CD8-positive, alpha-beta memory T cell (primary cell): ENCODE measurements at regions not wholly inside any gene's neighbourhood (a gene's known extent, or its start where the extent isn't known, plus 50 kb on each side); places are given as distances from the start of the nearest gene placed in this dataset.
A peak's percentile ranks its signal among the peaks of the same experiment; 100 is the strongest.

ENCODE experiments used
- CTCF ChIA-PET: fragments of 350-600 bp; sonication (Branson Sonifier 250); formaldehyde crosslinking; loops from one replicate; lab custom pipeline; 2021; ENCODE audit warnings: antibody characterized with exemption; lab: Charles Lee
- POLR2A ChIA-PET: fragments of 350-600 bp; sonication (Branson Sonifier 250); formaldehyde crosslinking; loops from one replicate; lab custom pipeline; 2021; ENCODE audit warnings: antibody characterized with exemption; lab: Charles Lee
- DNase-seq, 5 donors: peaks; one replicate each; pipeline versions ENCODE4 v3.0.0 to v3.0.0-alpha.2; 2020 to 2022; ENCODE audit warnings: mixed read lengths in 1 of 5
- H3K27ac ChIP-seq: one replicate; pipeline ENCODE4 v1.7.0; 2013; ENCODE audit warnings: low read depth, mild to moderate bottlenecking, low read length, moderate library complexity
- H3K27me3 ChIP-seq: 2 replicates; pipeline ENCODE4 v1.7.0; 2013; ENCODE audit warnings: low read length, mild to moderate bottlenecking; ENCODE audit not compliant: insufficient read depth, poor library complexity, severe bottlenecking
- H3K36me3 ChIP-seq: 2 replicates; pipeline ENCODE4 v1.7.0; 2013; ENCODE audit warnings: mild to moderate bottlenecking, low read length, moderate library complexity; ENCODE audit not compliant: insufficient read depth
- H3K4me1 ChIP-seq: 2 replicates; pipeline ENCODE4 v1.7.0; 2013; ENCODE audit warnings: mild to moderate bottlenecking, low read length, moderate library complexity; ENCODE audit not compliant: insufficient read depth
- H3K4me3 ChIP-seq: 2 replicates; pipeline ENCODE4 v1.7.0; 2013; ENCODE audit warnings: mild to moderate bottlenecking, low read length
- H3K9me3 ChIP-seq: 2 replicates; pipeline ENCODE4 v1.7.0; 2013; ENCODE audit warnings: mild to moderate bottlenecking, low read length
- H3K27ac Mint-ChIP-seq, 8 donors: one replicate each; pipeline ENCODE4 v1.8.0; 2020 to 2021; ENCODE audit warnings: mixed read lengths in 8 of 8, mild to moderate bottlenecking in 6 of 8, inconsistent platforms in 3 of 8, moderate library complexity in 3 of 8
- H3K27me3 Mint-ChIP-seq, 2 donors: one replicate each; pipeline ENCODE4 v1.8.0; 2020 to 2021; ENCODE audit warnings: mixed read lengths in 2 of 2, mild to moderate bottlenecking in 1 of 2, moderate library complexity in 1 of 2
- H3K36me3 Mint-ChIP-seq, 3 donors: one replicate each; pipeline ENCODE4 v1.8.0; 2020 to 2021; ENCODE audit warnings: mixed read lengths in 3 of 3, inconsistent platforms in 1 of 3, mild to moderate bottlenecking in 1 of 3
- H3K4me1 Mint-ChIP-seq, 3 donors: one replicate each; pipeline ENCODE4 v1.8.0; 2020 to 2021; ENCODE audit warnings: mixed read lengths in 3 of 3, inconsistent platforms in 1 of 3, mild to moderate bottlenecking in 1 of 3
- H3K4me3 Mint-ChIP-seq, 7 donors: one replicate each; pipeline ENCODE4 v1.8.0; 2020 to 2021; ENCODE audit warnings: mixed read lengths in 7 of 7, mild to moderate bottlenecking in 6 of 7, moderate library complexity in 4 of 7, inconsistent platforms in 2 of 7
- H3K9me3 Mint-ChIP-seq, 5 donors: one replicate each; pipeline ENCODE4 v1.8.0; 2020 to 2022; ENCODE audit warnings: mixed read lengths in 5 of 5, mild to moderate bottlenecking in 3 of 5, moderate library complexity in 2 of 5, inconsistent platforms in 1 of 5

DNA sequence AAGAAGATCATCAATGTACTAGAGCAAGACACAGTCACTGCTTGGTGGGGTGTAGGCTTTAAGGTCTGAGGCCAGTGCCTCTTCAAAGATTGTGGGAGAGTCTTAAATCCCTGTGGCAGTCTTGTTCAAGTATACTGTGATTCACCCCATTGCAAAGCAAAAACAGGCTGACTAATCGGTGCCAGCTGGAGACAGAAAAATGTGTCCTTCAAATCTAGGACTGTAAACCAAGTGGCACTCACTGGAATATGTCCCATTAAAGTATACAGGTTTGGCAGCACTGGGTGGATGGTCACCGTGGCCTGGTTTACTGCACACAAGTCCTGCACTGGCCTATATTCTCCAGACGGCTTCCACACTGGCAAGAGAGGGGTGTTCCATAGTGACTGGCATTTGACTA, 1315.3 kb downstream of the TMEM121 start:
- Histone ChIP-seq H3K27me3 (no peaks in the 10 kb centered on the region), H3K4me3 (no peak overlapping the region), H3K9me3 (no peaks in the 10 kb centered on the region), H3K4me1 (peaks cover 8% of the 10 kb centered on the region), H3K36me3 (no peaks in the 10 kb centered on the region), H3K27ac (no peak overlapping the region)
- peaks cover 0 to 9% (median 5%) of the 10 kb centered on the region in 3 donors for H3K36me3 Mint-ChIP-seq
- ChIA-PET CTCF (interaction anchor here (3.8 to 4.8 kb wide), 2 partner anchors 11 to 31 kb away, joined by 21 to 27 read pairs; no protein-coding TSS in a partner anchor), POLR2A (no interaction called here)
- peaks cover 24 to 36% (median 31%) of the 10 kb centered on the region in 3 donors for H3K4me1 Mint-ChIP-seq
- peak overlapping the region in 3 of 8 donors; percentile 27 to 71 (median 66) for H3K27ac Mint-ChIP-seq
- H3K27me3 Mint-ChIP-seq = no peaks in the 10 kb centered on the region
- H3K4me3 Mint-ChIP-seq = peak overlapping the region in 1 of 7 donors; percentile 44
- no peaks in the 10 kb centered on the region for H3K9me3 Mint-ChIP-seq
- DNase-seq = no peak

DNA sequence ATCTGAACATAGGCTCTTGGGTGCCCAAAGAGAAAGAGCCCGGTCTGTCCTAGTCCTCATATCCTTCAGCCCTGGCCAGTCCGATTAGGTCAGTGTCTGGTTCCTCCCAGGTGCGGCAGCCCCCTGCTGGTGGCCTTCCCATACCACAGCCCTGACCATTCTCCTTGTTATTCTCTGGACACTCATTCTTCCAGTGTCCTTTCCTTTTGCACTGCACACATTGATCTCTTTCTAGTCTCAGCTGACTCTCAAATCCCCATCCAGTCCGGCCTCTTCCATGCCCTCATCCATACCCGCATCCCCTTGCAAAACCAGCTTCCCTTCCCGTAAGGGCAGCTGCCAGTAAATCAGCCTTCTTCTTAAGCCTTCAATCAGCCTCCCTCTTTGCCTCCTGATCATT, 1316.3 kb downstream of the TMEM121 start:
- H3K4me1 Mint-ChIP-seq = peaks cover 24 to 36% (median 32%) of the 10 kb centered on the region in 3 donors
- CTCF ChIA-PET = interaction anchor here (3.7 kb wide), 1 partner anchor 31 kb away, joined by 24 read pairs; no protein-coding TSS in a partner anchor
- no peaks in the 10 kb centered on the region for H3K9me3 Mint-ChIP-seq
- no peaks in the 10 kb centered on the region for H3K36me3 ChIP-seq
- H3K27ac Mint-ChIP-seq = peak overlapping the region in 5 of 8 donors; percentile 2 to 96 (median 30)
- H3K36me3 Mint-ChIP-seq = peaks cover 0 to 9% (median 5%) of the 10 kb centered on the region in 3 donors
- POLR2A ChIA-PET = no interaction called here
- no peaks in the 10 kb centered on the region for H3K27me3 ChIP-seq
- no peak for DNase-seq
- H3K9me3 ChIP-seq = no peaks in the 10 kb centered on the region
- no peak overlapping the region for H3K27ac ChIP-seq
- H3K4me1 ChIP-seq = peaks cover 8% of the 10 kb centered on the region
- H3K27me3 Mint-ChIP-seq = no peaks in the 10 kb centered on the region
- peak overlapping the region in 4 of 7 donors; percentile 8 to 76 (median 28) for H3K4me3 Mint-ChIP-seq
- no peak overlapping the region for H3K4me3 ChIP-seq

DNA sequence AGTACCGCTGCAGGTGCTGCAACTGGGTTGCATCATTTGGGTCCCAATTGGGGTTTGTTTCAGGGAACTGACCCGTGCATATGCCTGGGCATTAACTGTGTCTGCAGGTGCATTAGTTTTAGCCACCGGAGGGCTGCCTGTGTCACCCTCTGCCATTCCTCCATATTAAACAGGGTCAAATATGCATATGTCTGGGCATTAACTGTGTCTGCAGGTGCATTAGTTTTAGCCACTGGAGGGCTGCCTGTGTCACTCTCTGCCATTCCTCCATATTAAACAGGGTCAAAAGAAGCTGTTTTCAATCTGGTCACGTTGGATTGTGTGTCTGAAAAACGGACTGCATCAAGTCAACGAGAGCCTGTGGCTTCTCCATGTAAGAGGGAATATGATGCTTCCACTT, 1317.0 kb downstream of the TMEM121 start:
- H3K27ac ChIP-seq = no peak overlapping the region
- H3K27me3 Mint-ChIP-seq = no peaks in the 10 kb centered on the region
- peak overlapping the region in 7 of 8 donors; percentile 8 to 96 (median 93) for H3K27ac Mint-ChIP-seq

DNA sequence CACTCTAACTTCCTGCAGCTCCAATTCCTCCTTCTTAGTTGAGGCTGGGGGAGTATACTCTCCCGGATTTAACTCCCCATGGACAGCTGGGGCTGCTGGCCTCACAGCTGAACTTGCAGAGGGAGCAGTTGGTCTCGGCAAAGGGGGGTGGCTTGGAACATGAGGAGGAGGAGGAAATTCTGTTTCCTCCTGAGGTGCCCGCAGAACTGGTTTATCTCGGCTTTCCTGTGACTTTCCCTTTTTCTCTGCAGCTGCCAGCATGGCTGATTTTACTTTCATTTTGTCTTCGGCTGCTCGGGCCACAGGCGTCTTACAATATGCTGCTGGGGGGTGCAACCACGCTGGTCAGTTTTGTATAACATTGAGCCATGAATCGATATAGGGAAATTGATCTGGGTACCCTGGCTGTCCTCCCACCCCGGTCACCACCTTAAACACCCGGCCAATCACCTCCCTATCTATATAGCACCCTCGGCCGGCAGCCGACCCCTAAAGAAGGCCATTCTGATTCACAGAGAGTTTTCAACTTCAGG, 1317.6 kb downstream of the TMEM121 start:
- Histone ChIP-seq H3K9me3 (no peaks in the 10 kb centered on the region), H3K4me1 (peaks cover 8% of the 10 kb centered on the region), H3K27ac (peak overlapping the region; percentile 60), H3K4me3 (peak overlapping the region; percentile 91), H3K27me3 (no peaks in the 10 kb centered on the region), H3K36me3 (no peaks in the 10 kb centered on the region)
- Mint-ChIP-seq H3K27me3 (peaks cover 0 to 1% of the 10 kb centered on the region in 2 donors), H3K4me3 (peak overlapping the region; percentile 94 to 98 (median 97)), H3K27ac (peak overlapping the region; percentile 81 to 97 (median 94)), H3K36me3 (peaks cover 0 to 9% (median 1%) of the 10 kb centered on the region in 3 donors), H3K4me1 (peaks cover 24 to 36% (median 32%) of the 10 kb centered on the region in 3 donors), H3K9me3 (no peaks in the 10 kb centered on the region)
- DNase-seq = peak in 3 of 5 donors; percentile 33 to 51 (median 38)
- CTCF ChIA-PET = interaction anchor here (1.6 to 3.7 kb wide), 2 partner anchors 13 to 29 kb away, joined by 7 to 24 read pairs; no protein-coding TSS in a partner anchor
- POLR2A ChIA-PET = no interaction called here

More for the DNA sequence above, 1317.0 kb downstream of the TMEM121 start:
- peaks cover 8% of the 10 kb centered on the region for H3K4me1 ChIP-seq
- Mint-ChIP-seq H3K4me1 (peaks cover 24 to 36% (median 32%) of the 10 kb centered on the region in 3 donors), H3K4me3 (peak overlapping the region; percentile 94 to 98 (median 97)), H3K9me3 (no peaks in the 10 kb centered on the region), H3K36me3 (peaks cover 0 to 9% (median 4%) of the 10 kb centered on the region in 3 donors)
- no peaks in the 10 kb centered on the region for H3K9me3 ChIP-seq
- ChIA-PET POLR2A (no interaction called here), CTCF (interaction anchor here (1.6 to 3.7 kb wide), 2 partner anchors 12 to 30 kb away, joined by 7 to 24 read pairs; no protein-coding TSS in a partner anchor)
- no peaks in the 10 kb centered on the region for H3K36me3 ChIP-seq
- DNase-seq = no peak
- no peaks in the 10 kb centered on the region for H3K27me3 ChIP-seq
- peak overlapping the region; percentile 91 for H3K4me3 ChIP-seq

DNA sequence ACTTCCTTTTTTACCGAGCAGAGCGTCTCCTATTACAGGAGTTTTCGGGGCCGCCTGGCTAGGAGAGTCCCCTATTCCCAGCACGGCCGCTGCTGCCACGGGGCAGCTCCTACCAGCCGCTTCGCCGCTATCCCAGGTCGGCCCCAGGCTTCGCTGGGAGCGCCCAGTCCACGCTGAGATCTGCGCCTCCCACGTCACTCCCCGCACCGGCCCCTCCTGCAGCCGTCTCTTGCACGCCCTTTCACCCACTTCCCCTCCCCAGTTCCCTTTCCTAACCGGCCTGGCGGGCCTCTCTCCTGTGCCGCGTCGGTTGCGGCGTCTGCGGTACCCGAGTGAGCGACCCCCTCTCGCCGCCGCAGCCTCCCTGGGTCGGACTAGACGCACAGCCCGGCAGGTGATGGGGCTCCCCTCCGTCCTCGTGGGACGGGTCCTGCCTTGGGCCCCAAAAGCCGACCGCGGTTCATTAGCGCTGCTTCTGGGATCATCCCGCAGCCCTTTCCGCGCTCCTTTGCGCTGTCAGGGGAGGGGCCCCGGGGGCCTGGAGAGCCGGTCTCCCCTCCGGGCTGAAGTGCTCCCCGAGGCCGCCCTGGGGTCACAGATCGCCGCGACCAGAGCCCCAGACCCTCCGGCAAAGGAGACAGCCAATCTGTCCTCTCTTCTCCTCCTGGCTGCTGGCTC, 1318.4 kb downstream of the TMEM121 start:
- Histone ChIP-seq H3K27me3 (no peaks in the 10 kb centered on the region), H3K4me3 (peak overlapping the region; percentile 91), H3K27ac (peak overlapping the region; percentile 60), H3K9me3 (no peaks in the 10 kb centered on the region), H3K36me3 (no peaks in the 10 kb centered on the region), H3K4me1 (peaks cover 8% of the 10 kb centered on the region)
- Mint-ChIP-seq H3K4me3 (peak overlapping the region; percentile 94 to 98 (median 97)), H3K9me3 (no peaks in the 10 kb centered on the region), H3K36me3 (peaks cover 0 to 9% (median 1%) of the 10 kb centered on the region in 3 donors), H3K27ac (peak overlapping the region; percentile 81 to 97 (median 94)), H3K4me1 (peaks cover 24 to 36% (median 32%) of the 10 kb centered on the region in 3 donors), H3K27me3 (peaks cover 4 to 5% of the 10 kb centered on the region in 2 donors)
- CTCF ChIA-PET = interaction anchor here (1.6 to 3.7 kb wide), 2 partner anchors 14 to 29 kb away, joined by 7 to 24 read pairs; no protein-coding TSS in a partner anchor
- DNase-seq = peak; percentile 50 to 79 (median 71)
- POLR2A ChIA-PET = no interaction called here

DNA sequence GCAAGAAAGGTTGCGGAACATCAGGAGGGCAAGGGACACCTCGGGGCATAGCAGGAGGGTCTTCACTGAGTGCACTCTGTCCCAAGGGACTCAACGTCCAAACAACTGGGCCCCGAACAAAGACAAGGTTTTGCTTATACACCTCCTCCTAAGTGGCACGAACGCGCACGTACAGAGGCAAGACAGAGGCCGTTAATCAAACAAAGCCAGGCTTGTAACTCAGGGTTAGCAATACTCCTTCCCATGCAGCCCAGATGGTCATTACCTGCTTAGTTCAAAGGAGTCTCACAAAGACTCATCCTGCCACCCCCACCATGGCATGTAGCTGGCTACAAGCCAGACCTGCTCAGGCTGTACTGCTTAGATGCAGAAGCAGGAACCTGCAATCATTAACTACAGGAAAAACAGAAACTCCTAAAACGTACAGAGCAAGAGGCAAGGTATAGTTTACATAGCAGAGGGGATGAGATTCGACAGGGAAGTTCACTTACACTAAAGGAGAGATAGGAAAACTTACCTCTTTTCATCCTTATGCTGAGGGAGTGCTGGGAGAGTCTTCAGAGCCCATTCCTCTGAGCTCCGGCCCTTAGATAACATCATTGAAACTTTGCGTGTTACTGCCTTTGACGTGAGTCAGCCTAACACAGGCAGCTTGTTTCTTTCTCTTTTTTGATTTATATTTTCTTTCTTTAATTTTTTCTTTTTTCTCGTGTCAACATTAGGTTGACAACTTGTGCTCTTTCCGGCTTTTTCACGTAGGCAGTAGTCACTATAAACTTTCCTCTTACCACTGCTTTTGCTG, 1319.1 kb downstream of the TMEM121 start:
- Mint-ChIP-seq H3K27ac (peak overlapping the region; percentile 59 to 91 (median 78)), H3K36me3 (peaks cover 0 to 9% (median 1%) of the 10 kb centered on the region in 3 donors), H3K4me3 (peak overlapping the region; percentile 94 to 98 (median 97)), H3K4me1 (peaks cover 22 to 33% (median 32%) of the 10 kb centered on the region in 3 donors), H3K9me3 (no peaks in the 10 kb centered on the region), H3K27me3 (peaks cover 4 to 5% of the 10 kb centered on the region in 2 donors)
- Histone ChIP-seq H3K4me3 (peak overlapping the region; percentile 91), H3K36me3 (no peaks in the 10 kb centered on the region), H3K27me3 (no peaks in the 10 kb centered on the region), H3K9me3 (no peaks in the 10 kb centered on the region), H3K27ac (no peak overlapping the region), H3K4me1 (peaks cover 8% of the 10 kb centered on the region)
- ChIA-PET POLR2A (no interaction called here), CTCF (interaction anchor here (3.7 kb wide), 1 partner anchor 28 kb away, joined by 24 read pairs; no protein-coding TSS in a partner anchor)
- peak in 2 of 5 donors; percentile 53 to 54 for DNase-seq

DNA sequence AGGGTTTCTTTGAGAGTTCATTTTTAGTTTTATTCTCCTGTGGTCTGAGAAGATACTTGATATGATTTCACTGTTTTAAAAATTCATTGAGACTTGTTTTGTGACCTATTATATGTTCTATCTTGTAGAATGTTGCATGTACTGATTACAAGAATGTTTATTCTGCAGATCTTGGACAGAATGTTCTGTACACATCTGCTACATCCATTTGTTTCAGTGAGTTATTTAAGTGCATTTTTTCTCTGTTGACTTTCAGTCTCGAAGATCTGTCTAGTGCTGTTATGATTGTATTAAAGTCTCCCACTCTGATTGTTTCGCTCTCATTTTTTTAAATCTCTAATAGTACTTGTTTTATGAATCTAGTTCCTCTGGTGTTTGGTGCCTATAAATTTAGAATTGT, 1319.8 kb downstream of the TMEM121 start:
- H3K9me3 ChIP-seq = no peaks in the 10 kb centered on the region
- no peak overlapping the region for H3K4me3 ChIP-seq
- H3K27ac Mint-ChIP-seq = peak overlapping the region in 7 of 8 donors; percentile 1 to 85 (median 48)
- DNase-seq = no peak
- no peaks in the 10 kb centered on the region for H3K9me3 Mint-ChIP-seq
- peak overlapping the region; percentile 4 to 98 (median 61) for H3K4me3 Mint-ChIP-seq
- H3K27me3 ChIP-seq = no peaks in the 10 kb centered on the region
- H3K36me3 Mint-ChIP-seq = peaks cover 0 to 9% (median 1%) of the 10 kb centered on the region in 3 donors
- no peak overlapping the region for H3K27ac ChIP-seq
- peaks cover 22 to 32% (median 32%) of the 10 kb centered on the region in 3 donors for H3K4me1 Mint-ChIP-seq
- ChIA-PET CTCF (interaction anchor here (3.7 kb wide), 1 partner anchor 27 kb away, joined by 24 read pairs; no protein-coding TSS in a partner anchor), POLR2A (no interaction called here)
- no peaks in the 10 kb centered on the region for H3K36me3 ChIP-seq
- H3K27me3 Mint-ChIP-seq = peaks cover 4 to 5% of the 10 kb centered on the region in 2 donors
- peaks cover 8% of the 10 kb centered on the region for H3K4me1 ChIP-seq
